DND-41 (cell line): ENCODE measurements at regions not wholly inside any gene's neighbourhood (a gene's known extent, or its start where the extent isn't known, plus 50 kb on each side); places are given as distances from the start of the nearest gene placed in this dataset.

ENCODE experiments used
- EZH2 ChIP-seq: IDR thresholded peaks from 3 replicates; pipeline ENCODE4 v1.6.1; 2012; ENCODE audit warnings: borderline replicate concordance, low read depth, mild to moderate bottlenecking, moderate library complexity, low read length, inconsistent platforms; ENCODE audit not compliant: severe bottlenecking
- TF ChIP-seq, protein P1 (sequence below): IDR thresholded peaks from 2 replicates; pipeline ENCODE4 v1.5.1; 2012; ENCODE audit warnings: borderline replicate concordance, low read length, moderate library complexity, mild to moderate bottlenecking; ENCODE audit not compliant: poor library complexity, severe bottlenecking; ENCODE audit errors: extremely low read depth

DNA sequence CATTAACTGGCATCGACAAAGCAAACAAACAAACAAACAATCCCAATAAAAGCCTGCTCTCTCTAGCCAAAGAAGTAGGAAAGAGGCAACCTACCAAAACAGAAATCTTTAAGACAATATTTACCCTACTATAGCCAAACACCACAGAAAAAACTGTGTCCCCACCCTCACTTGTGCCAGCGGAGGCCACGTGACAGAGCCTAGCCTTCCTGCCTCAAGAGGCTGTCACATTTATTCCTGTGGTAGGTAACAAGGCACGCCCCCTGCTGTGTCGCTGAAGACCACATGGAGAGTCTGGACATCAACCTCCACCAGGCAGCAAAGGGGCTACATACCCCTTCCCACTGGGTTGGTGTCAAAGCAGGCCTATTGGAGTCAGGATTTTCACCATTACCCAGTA, 148.1 kb downstream of the LMNTD1 start:
- TF ChIP-seq, protein P1, sequence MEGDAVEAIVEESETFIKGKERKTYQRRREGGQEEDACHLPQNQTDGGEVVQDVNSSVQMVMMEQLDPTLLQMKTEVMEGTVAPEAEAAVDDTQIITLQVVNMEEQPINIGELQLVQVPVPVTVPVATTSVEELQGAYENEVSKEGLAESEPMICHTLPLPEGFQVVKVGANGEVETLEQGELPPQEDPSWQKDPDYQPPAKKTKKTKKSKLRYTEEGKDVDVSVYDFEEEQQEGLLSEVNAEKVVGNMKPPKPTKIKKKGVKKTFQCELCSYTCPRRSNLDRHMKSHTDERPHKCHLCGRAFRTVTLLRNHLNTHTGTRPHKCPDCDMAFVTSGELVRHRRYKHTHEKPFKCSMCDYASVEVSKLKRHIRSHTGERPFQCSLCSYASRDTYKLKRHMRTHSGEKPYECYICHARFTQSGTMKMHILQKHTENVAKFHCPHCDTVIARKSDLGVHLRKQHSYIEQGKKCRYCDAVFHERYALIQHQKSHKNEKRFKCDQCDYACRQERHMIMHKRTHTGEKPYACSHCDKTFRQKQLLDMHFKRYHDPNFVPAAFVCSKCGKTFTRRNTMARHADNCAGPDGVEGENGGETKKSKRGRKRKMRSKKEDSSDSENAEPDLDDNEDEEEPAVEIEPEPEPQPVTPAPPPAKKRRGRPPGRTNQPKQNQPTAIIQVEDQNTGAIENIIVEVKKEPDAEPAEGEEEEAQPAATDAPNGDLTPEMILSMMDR: no peak
- TF ChIP-seq EZH2: no peak
